Calu3 (cell line): ENCODE measurements at regions not wholly inside any gene's neighbourhood (a gene's known extent, or its start where the extent isn't known, plus 50 kb on each side); places are given as distances from the start of the nearest gene placed in this dataset.

Experiments
- BruUV-seq: library from RNA; stranded (reverse); fragments of 400-500 nt; replicated peaks from 2 replicates; lab custom pipeline; 2021; lab: Mats Ljungman, UMichigan
- CTCF ChIA-PET: fragments of 300-600 bp; sonication (Branson Sonifier 250); formaldehyde crosslinking; loops from one replicate; lab custom pipeline; 2022; ENCODE audit warnings: antibody characterized with exemption; lab: Charles Lee
- DNase-seq: peaks from one replicate; pipeline ENCODE4 v3.0.0; 2022
- H3K27ac Mint-ChIP-seq: one replicate; pipeline ENCODE4 v1.8.0; 2022; ENCODE audit warnings: mixed read lengths; ENCODE audit not compliant: unreplicated experiment
- H3K27me3 Mint-ChIP-seq: one replicate; pipeline ENCODE4 v1.8.0; 2022; ENCODE audit warnings: mixed read lengths; ENCODE audit not compliant: unreplicated experiment
- H3K36me3 Mint-ChIP-seq: one replicate; pipeline ENCODE4 v1.8.0; 2022; ENCODE audit warnings: mild to moderate bottlenecking, moderate library complexity, mixed read lengths; ENCODE audit not compliant: insufficient read depth, unreplicated experiment
- H3K4me1 Mint-ChIP-seq: one replicate; pipeline ENCODE4 v1.8.0; 2022; ENCODE audit warnings: mild to moderate bottlenecking, low read depth, mixed read lengths; ENCODE audit not compliant: unreplicated experiment
- H3K4me3 Mint-ChIP-seq: one replicate; pipeline ENCODE4 v1.8.0; 2022; ENCODE audit warnings: mild to moderate bottlenecking, low read depth, moderate library complexity, mixed read lengths; ENCODE audit not compliant: unreplicated experiment
- H3K9me3 Mint-ChIP-seq: one replicate; pipeline ENCODE4 v1.8.0; 2022; ENCODE audit warnings: low read depth, mixed read lengths; ENCODE audit not compliant: unreplicated experiment
- CTCF ChIP-seq: fragments of 200-600 bp; IDR thresholded peaks from one replicate; pipeline ENCODE4 v1.8.0; 2022; ENCODE audit warnings: antibody characterized with exemption; ENCODE audit not compliant: unreplicated experiment
- intact Hi-C: fragments of 100-400 bp; cut with micrococcal nuclease; formaldehyde crosslinking; loops from one replicate; pipeline ENCODE4 v1.10.0; 2022; ENCODE audit not compliant: unreplicated experiment

GRCh38 chr7:22647451-22648257 is 79.3 kb upstream of the IL6 start:
- Mint-ChIP-seq H3K9me3 (peaks cover 19% of the 10 kb centered on the region), H3K27me3 (no peaks in the 10 kb centered on the region), H3K36me3 (no peaks in the 10 kb centered on the region), H3K4me1 (peaks cover 39% of the 10 kb centered on the region), H3K27ac (peak overlapping the region; percentile 71), H3K4me3 (peak overlapping the region; percentile 4)
- BruUV-seq = no TSS peak
- DNase-seq = no peak
- intact Hi-C loops = loop anchor here (2.0 to 5.0 kb wide), 2 partner anchors 60 to 79 kb away; partner anchors contain the start of gene IL6
- TF ChIP-seq CTCF = no peak
- CTCF ChIA-PET = interaction anchor here (0.5 to 1.7 kb wide), 8 partner anchors 20 to 84 kb away, joined by 3 to 7 read pairs (median 4); partner anchors contain the start of gene IL6

- peaks cover 25% of the 10 kb centered on the region for H3K9me3 Mint-ChIP-seq
- intact Hi-C loops = loop anchor here (5.0 kb wide), 1 partner anchor 58 kb away; no protein-coding TSS in a partner anchor
- no TSS peak for BruUV-seq
- CTCF ChIA-PET = interaction anchor here (0.6 to 0.7 kb wide), 5 partner anchors 17 to 1499 kb away, joined by 3 to 4 read pairs (median 4); no protein-coding TSS in a partner anchor
- H3K4me3 Mint-ChIP-seq = no peak overlapping the region
- H3K27ac Mint-ChIP-seq = no peak overlapping the region
- DNase-seq = no peak
- no peaks in the 10 kb centered on the region for H3K27me3 Mint-ChIP-seq
- H3K4me1 Mint-ChIP-seq = peaks cover 20% of the 10 kb centered on the region
- no peaks in the 10 kb centered on the region for H3K36me3 Mint-ChIP-seq
- TF ChIP-seq CTCF = no peak
Observed at GRCh38 chr7:22645418-22646181, 81.4 kb upstream of the IL6 start.

GRCh38 chr7:22642454-22642853 is 84.5 kb upstream of the IL6 start:
- no peak for DNase-seq
- CTCF ChIA-PET = no interaction called here

More at GRCh38 chr7:22642454-22642853, 84.5 kb upstream of the IL6 start:
- H3K4me1 Mint-ChIP-seq = peaks cover 4% of the 10 kb centered on the region
- TF ChIP-seq CTCF = no peak
- peaks cover 19% of the 10 kb centered on the region for H3K9me3 Mint-ChIP-seq
- no peak overlapping the region for H3K4me3 Mint-ChIP-seq
- no TSS peak for BruUV-seq
- intact Hi-C loops = loop anchor here (5.0 kb wide), 1 partner anchor 80 kb away; no protein-coding TSS in a partner anchor
- no peaks in the 10 kb centered on the region for H3K27me3 Mint-ChIP-seq
- H3K27ac Mint-ChIP-seq = no peak overlapping the region
- H3K36me3 Mint-ChIP-seq = no peaks in the 10 kb centered on the region
